KMS-11 (cell line): ENCODE measurements at regions not wholly inside any gene's neighbourhood (a gene's known extent, or its start where the extent isn't known, plus 50 kb on each side); places are given as distances from the start of the nearest gene placed in this dataset.

ENCODE experiments used
- H2AFZ ChIP-seq: fragments of 200-600 bp; sonication (generic); 2 replicates; pipeline ENCODE4 v1.6.1; 2016; ENCODE audit warnings: antibody characterized with exemption, mixed run types, low read depth
- H3K27ac ChIP-seq: fragments of 200-600 bp; sonication (generic); 2 replicates; pipeline ENCODE4 v1.6.1; 2016; ENCODE audit warnings: mild to moderate bottlenecking, mixed run types
- H3K27me3 ChIP-seq: fragments of 200-600 bp; sonication (generic); 2 replicates; pipeline ENCODE4 v1.6.1; 2017; ENCODE audit warnings: mild to moderate bottlenecking, low read depth, mixed run types, moderate library complexity; ENCODE audit not compliant: insufficient read depth
- H3K36me3 ChIP-seq: fragments of 200-600 bp; sonication (generic); 2 replicates; pipeline ENCODE4 v1.6.1; 2017; ENCODE audit warnings: mild to moderate bottlenecking, mixed run types; ENCODE audit not compliant: insufficient read depth
- H3K4me1 ChIP-seq: fragments of 200-600 bp; sonication (generic); 2 replicates; pipeline ENCODE4 v1.6.1; 2016; ENCODE audit warnings: mild to moderate bottlenecking, low read depth, mixed run types; ENCODE audit not compliant: poor library complexity, severe bottlenecking
- H3K4me2 ChIP-seq: fragments of 200-600 bp; sonication (generic); 2 replicates; pipeline ENCODE4 v1.7.0; 2016; ENCODE audit warnings: mild to moderate bottlenecking, mixed run types
- H3K4me3 ChIP-seq: fragments of 200-600 bp; sonication (generic); IDR thresholded peaks from 2 replicates; pipeline ENCODE4 v1.6.1; 2017; ENCODE audit warnings: low read depth, low read length, mixed read lengths; ENCODE audit not compliant: insufficient read depth
- H3K79me2 ChIP-seq: fragments of 200-600 bp; sonication (generic); 2 replicates; pipeline ENCODE4 v1.6.1; 2016; ENCODE audit warnings: low read depth, mixed run types; ENCODE audit not compliant: insufficient read depth
- H3K9ac ChIP-seq: fragments of 200-600 bp; sonication (generic); 2 replicates; pipeline ENCODE4 v1.6.1; 2016; ENCODE audit warnings: mild to moderate bottlenecking, mixed run types
- H4K20me1 ChIP-seq: fragments of 200-600 bp; sonication (generic); 2 replicates; pipeline ENCODE4 v1.6.1; 2016; ENCODE audit warnings: mild to moderate bottlenecking, mixed run types; ENCODE audit not compliant: insufficient read depth
- TF ChIP-seq, protein P1 (sequence below): fragments of 200-600 bp; sonication (generic); conservative IDR thresholded peaks from 2 replicates; pipeline ENCODE4 v1.6.1; 2017; ENCODE audit warnings: low read depth, mild to moderate bottlenecking, antibody characterized with exemption, low read length, moderate library complexity, mixed read lengths

DNA sequence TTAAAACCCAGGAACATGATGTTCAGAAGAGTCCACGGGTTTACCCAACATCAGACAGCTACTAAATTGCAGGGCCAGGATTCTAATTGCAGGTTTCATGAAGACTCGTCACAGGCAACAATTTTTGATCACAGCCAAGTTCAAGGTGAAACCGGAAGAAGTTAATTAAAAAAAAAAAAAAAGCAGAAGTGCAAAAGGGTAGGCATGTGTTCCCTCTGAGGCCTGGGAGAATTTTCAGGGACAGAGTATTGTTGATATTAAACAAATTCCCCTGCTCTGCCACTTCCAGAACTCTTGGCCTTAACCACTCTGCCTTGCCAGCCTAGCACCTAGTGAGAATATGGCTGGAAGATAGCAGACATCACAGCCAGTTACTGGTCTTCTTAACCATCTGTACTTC lies 99.4 kb upstream of the TRIB2 start:
- TF ChIP-seq, protein P1, sequence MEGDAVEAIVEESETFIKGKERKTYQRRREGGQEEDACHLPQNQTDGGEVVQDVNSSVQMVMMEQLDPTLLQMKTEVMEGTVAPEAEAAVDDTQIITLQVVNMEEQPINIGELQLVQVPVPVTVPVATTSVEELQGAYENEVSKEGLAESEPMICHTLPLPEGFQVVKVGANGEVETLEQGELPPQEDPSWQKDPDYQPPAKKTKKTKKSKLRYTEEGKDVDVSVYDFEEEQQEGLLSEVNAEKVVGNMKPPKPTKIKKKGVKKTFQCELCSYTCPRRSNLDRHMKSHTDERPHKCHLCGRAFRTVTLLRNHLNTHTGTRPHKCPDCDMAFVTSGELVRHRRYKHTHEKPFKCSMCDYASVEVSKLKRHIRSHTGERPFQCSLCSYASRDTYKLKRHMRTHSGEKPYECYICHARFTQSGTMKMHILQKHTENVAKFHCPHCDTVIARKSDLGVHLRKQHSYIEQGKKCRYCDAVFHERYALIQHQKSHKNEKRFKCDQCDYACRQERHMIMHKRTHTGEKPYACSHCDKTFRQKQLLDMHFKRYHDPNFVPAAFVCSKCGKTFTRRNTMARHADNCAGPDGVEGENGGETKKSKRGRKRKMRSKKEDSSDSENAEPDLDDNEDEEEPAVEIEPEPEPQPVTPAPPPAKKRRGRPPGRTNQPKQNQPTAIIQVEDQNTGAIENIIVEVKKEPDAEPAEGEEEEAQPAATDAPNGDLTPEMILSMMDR, result no peak
- H3K4me2 ChIP-seq, result no peak overlapping the region
- H3K79me2 ChIP-seq, result no peaks in the 10 kb centered on the region
- no peak overlapping the region for H3K9ac ChIP-seq
- no peaks in the 10 kb centered on the region for H3K4me1 ChIP-seq
- no peak overlapping the region for H3K27ac ChIP-seq
- no peak overlapping the region for H2AFZ ChIP-seq
- no peaks in the 10 kb centered on the region for H3K36me3 ChIP-seq
- H3K27me3 ChIP-seq, result no peaks in the 10 kb centered on the region
- no peak overlapping the region for H3K4me3 ChIP-seq
- no peaks in the 10 kb centered on the region for H4K20me1 ChIP-seq

DNA sequence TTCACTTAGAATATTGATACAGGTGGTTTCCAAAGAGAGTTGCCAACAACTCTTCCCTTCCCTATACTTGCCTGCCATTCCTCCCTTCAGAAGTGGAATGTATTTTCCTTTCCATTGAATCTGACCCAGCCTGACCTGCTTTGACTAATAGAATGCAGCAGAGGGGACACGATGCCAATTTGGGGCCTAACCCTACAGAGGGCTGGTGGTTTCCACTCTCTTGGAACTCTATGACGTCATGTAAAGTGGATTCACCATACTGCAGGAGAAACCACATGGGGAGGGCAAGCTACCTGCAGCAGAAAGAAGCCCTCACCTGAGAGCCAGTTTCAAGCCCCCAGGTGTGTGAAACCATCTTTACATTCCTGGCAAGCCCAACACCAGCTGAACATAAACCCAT lies 98.9 kb upstream of the TRIB2 start:
- no peaks in the 10 kb centered on the region for H3K4me1 ChIP-seq
- no peak overlapping the region for H3K4me2 ChIP-seq
- H3K27ac ChIP-seq, result no peak overlapping the region
- H3K4me3 ChIP-seq, result no peak overlapping the region
- H3K79me2 ChIP-seq, result no peaks in the 10 kb centered on the region
- H3K36me3 ChIP-seq, result no peaks in the 10 kb centered on the region
- no peak overlapping the region for H3K9ac ChIP-seq
- H4K20me1 ChIP-seq, result no peaks in the 10 kb centered on the region
- no peaks in the 10 kb centered on the region for H3K27me3 ChIP-seq
- no peak overlapping the region for H2AFZ ChIP-seq
- TF ChIP-seq, protein P1, result no peak

DNA sequence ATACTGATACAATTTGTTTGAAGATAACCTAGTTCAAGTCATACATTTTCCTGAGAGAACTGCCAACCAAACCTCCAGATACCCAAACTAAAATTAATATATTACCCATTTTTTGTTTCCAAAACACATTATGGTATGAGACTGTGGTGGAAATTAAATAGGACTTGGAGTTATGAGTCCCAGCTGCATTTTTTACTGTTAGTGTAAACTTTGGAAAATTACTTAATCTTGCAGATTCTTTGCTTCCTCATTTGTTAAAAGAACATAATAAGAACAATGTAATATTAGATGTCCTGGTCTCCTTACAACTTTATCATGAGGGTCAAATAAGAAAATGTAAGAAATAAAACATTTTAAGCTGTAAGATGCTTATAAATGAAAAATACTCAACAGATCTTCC lies 98.2 kb upstream of the TRIB2 start:
- H4K20me1 ChIP-seq, result no peaks in the 10 kb centered on the region
- no peak overlapping the region for H3K27ac ChIP-seq
- H3K4me3 ChIP-seq, result no peak overlapping the region
- H3K9ac ChIP-seq, result no peak overlapping the region
- no peaks in the 10 kb centered on the region for H3K27me3 ChIP-seq
- no peak overlapping the region for H3K4me2 ChIP-seq
- H3K4me1 ChIP-seq, result no peaks in the 10 kb centered on the region
- H2AFZ ChIP-seq, result no peak overlapping the region
- H3K79me2 ChIP-seq, result no peaks in the 10 kb centered on the region
- H3K36me3 ChIP-seq, result no peaks in the 10 kb centered on the region
- TF ChIP-seq, protein P1, result no peak

DNA sequence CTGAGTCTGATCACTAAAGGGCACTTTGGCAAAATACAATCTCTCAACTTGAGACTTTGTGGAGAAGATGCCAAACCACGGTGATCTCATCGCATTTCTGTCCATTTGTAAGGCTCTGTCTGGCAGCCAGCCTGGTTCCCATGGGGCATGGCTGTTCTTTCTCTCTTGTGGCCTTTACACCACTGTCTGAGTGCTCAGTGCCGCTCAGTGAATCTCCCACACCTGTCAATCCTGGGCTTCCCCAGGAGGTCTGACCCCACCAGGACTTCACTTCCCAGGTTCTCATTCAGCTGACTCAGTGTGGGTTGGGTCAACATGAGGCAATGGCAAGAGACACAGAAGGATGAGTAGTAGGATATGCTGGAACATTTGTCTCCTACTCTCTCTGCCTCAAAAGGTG lies 96.8 kb upstream of the TRIB2 start:
- H4K20me1 ChIP-seq, result no peaks in the 10 kb centered on the region
- no peak overlapping the region for H3K27ac ChIP-seq
- no peak overlapping the region for H2AFZ ChIP-seq
- no peaks in the 10 kb centered on the region for H3K36me3 ChIP-seq
- no peaks in the 10 kb centered on the region for H3K27me3 ChIP-seq
- no peaks in the 10 kb centered on the region for H3K4me1 ChIP-seq
- no peak overlapping the region for H3K4me2 ChIP-seq
- no peak overlapping the region for H3K9ac ChIP-seq
- no peak overlapping the region for H3K4me3 ChIP-seq
- TF ChIP-seq, protein P1, result no peak
- H3K79me2 ChIP-seq, result no peaks in the 10 kb centered on the region

DNA sequence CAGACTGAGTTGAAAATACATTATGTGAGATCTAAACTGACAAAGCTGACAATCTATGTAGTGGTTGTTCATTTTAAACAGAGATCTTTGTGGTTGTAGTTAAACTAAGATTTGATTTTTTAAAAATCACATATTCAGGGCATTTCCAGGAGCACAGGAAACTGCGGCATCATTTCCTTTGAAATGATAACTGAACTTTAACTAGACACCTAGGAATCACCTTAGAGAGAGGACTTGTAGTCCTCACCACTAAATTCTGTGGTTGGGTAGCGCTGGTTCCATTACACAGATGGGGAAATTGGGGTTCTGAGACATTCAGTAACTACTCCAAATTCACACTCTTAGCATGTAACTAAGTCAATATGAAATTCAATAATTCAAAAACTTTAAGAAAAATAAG lies 96.0 kb upstream of the TRIB2 start:
- Histone ChIP-seq H3K27ac (no peak overlapping the region), H3K4me1 (no peaks in the 10 kb centered on the region), H3K27me3 (no peaks in the 10 kb centered on the region), H3K4me2 (no peak overlapping the region), H3K9ac (no peak overlapping the region), H3K36me3 (no peaks in the 10 kb centered on the region), H2AFZ (no peak overlapping the region), H4K20me1 (no peaks in the 10 kb centered on the region), H3K79me2 (no peaks in the 10 kb centered on the region), H3K4me3 (no peak overlapping the region)
- TF ChIP-seq, protein P1, result no peak
